Spleen (tissue), 7 donors: ENCODE measurements at regions not wholly inside any gene's neighbourhood (a gene's known extent, or its start where the extent isn't known, plus 50 kb on each side); places are given as distances from the start of the nearest gene placed in this dataset.

ENCODE experiments used
- POLR2A ChIP-seq, 3 donors: fragments of 450-650 bp; IDR thresholded peaks; one replicate each; pipeline ENCODE4 v1.5.1; 2017; ENCODE audit warnings: antibody characterized with exemption in 3 of 3, mild to moderate bottlenecking in 1 of 3
- TF ChIP-seq, protein P1 (sequence below), 11 experiments: fragments of 200-600 bp in 7 of 11; fragments of 450-650 bp in 4 of 11; sonication (generic) in 4 of 11; IDR thresholded peaks in 8 of 11; conservative IDR thresholded peaks in 3 of 11; 1 replicate in 7 of 11; 2 replicates in 4 of 11; pipeline versions ENCODE4 v1.4.0 to v1.8.0; 2016 to 2021; ENCODE audit warnings: antibody characterized with exemption in 11 of 11, inconsistent platforms in 4 of 11, mild to moderate bottlenecking in 1 of 11
- donor health status: DM: no; HTN: no; CAD: no; lungs with moderate emphysema.
- donor health status: DM: no; HTN: no; CAD: no.
- donor health status: DM: no; HTN: no; CAD: no.

DNA sequence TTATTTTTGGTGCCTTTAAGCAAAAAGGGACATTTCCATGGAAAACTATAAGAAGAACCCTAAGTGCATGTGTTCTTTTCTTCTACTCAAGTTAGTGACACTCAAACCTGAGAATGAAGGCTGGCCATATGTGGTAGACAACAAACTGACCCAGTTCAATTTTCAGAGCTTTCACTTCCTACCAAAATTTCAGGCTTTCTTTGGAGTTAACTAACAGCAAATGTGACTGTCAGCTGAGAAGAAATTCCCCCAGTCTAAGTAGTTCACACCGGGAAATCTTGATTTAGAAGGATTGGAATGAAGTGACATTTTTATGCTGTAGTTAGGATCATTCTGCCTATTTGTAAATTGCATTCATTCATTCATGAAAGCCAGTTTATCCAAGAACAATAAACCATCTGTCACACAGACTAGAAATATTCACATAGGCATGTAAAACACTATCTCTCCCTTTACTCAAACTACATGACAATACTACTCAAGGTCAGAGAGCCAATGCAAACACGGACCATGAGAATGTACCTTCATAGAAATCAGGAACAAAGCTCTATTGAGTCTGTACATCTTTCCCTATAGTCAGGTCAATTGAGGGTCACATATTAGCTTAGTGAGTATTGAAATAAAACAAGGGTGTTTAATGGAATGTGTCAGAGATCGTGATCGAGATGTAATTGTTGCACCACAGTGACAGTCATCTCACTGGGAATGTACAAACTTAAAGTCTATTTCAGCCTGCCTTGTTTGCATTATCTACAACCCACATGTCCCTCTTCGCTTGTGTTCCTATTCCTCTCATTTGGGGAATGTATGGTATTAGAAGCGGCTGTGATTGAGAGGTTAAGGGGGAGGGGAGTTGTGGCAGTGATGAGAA lies 113.8 kb upstream of the TGFBR2 start:
- TF ChIP-seq, protein P1, sequence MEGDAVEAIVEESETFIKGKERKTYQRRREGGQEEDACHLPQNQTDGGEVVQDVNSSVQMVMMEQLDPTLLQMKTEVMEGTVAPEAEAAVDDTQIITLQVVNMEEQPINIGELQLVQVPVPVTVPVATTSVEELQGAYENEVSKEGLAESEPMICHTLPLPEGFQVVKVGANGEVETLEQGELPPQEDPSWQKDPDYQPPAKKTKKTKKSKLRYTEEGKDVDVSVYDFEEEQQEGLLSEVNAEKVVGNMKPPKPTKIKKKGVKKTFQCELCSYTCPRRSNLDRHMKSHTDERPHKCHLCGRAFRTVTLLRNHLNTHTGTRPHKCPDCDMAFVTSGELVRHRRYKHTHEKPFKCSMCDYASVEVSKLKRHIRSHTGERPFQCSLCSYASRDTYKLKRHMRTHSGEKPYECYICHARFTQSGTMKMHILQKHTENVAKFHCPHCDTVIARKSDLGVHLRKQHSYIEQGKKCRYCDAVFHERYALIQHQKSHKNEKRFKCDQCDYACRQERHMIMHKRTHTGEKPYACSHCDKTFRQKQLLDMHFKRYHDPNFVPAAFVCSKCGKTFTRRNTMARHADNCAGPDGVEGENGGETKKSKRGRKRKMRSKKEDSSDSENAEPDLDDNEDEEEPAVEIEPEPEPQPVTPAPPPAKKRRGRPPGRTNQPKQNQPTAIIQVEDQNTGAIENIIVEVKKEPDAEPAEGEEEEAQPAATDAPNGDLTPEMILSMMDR (IDR thresholded peaks at IDR 0.05 in 8 of 11, conservative IDR thresholded peaks at IDR 0.05 in 3 of 11), result no peak
- no peak for TF ChIP-seq POLR2A (IDR thresholded peaks at IDR 0.05)
